IPS-NIHi7 (cell line): ENCODE measurements at regions not wholly inside any gene's neighbourhood (a gene's known extent, or its start where the extent isn't known, plus 50 kb on each side); places are given as distances from the start of the nearest gene placed in this dataset.

ENCODE experiments used
- DNase-seq: peaks from one replicate; pipeline ENCODE4 v3.0.0; 2012; ENCODE audit warnings: mixed read lengths; ENCODE audit errors: extremely low spot score

- DNase-seq, result no peak
These were observed 185.4 kb downstream of the FBXO15 start for GRCh38 chr18:73962256-73962655.

GRCh38 chr18:73961804-73962203, 185.8 kb downstream of the FBXO15 start:
- DNase-seq, result no peak

DNA sequence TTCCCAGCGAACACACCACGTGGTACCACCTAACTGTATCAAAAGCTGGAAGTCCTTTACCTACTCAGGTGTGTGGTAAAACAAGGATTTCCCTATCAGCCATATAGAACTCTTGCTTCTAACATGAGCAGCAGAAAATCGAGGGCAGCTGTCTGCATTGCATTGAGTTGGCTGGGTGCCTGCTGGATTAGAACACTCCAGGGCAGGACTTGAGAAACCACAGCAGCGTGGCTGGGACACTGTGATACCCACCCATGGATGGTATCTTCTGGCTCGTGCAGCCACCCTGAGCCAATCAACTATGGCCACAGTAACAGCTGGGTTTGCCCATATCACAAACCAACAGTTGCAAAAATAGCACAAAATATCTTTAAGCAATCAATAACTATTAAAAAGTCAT, 188.3 kb downstream of the FBXO15 start:
- no peak for DNase-seq

- no peak for DNase-seq
These were observed 193.4 kb downstream of the FBXO15 start for GRCh38 chr18:73954268-73954667.

DNA sequence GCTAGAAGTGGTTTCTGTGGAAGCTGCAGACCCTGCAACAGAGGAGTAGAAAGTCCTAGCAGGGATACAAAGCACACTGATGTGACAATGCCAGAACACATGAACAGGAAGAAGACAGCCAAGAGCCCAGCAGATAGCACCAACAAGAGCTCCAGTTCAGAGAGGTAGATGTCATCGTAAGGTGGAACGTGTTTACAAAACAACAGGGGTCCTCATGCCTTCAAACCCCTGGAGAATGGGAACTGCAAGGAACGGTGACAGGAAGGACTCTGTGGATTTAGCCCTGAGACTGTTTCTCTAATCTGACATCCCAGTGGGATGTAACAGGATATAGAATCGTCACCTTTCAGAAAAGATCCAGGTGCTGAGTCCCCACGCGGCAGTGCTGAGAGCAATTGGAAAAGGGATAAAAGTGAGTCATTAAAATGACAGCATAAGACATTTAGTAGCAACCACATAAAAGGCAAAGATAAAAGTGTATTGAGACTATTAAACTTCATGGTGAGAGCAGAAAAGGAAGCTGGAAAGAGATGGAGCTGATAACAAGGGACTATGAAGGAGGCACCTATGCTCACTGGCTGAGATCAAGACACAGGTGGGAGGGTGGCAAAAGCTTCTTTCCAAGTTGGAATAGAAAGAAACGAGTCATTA, 195.2 kb downstream of the FBXO15 start:
- DNase-seq, result no peak

GRCh38 chr18:73950116-73950700, 197.4 kb downstream of the FBXO15 start:
- no peak for DNase-seq

- peak; percentile 38 for DNase-seq
These were observed 199.1 kb downstream of the FBXO15 start for GRCh38 chr18:73948497-73948896.

DNA sequence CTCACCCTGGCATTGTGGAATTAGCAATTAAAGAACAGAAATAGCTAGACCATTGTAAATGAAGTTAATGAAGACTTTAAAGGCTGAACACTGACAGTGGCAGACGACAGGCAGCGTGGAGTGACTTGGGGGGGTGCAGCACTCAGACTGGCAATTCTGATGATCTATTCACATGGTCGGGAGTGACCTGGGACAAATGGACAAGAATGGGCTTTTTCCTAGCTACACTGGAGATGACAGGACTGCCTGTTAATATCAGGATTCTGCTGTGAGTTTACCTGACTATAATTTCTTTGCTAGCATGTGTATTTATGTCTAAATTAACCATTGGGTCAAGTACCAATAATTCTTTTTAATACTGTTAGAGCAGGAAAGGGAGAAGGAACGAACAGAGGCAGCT, 199.6 kb downstream of the FBXO15 start:
- no peak for DNase-seq

- DNase-seq, result no peak
These were observed 200.3 kb downstream of the FBXO15 start for GRCh38 chr18:73947180-73947921.

DNA sequence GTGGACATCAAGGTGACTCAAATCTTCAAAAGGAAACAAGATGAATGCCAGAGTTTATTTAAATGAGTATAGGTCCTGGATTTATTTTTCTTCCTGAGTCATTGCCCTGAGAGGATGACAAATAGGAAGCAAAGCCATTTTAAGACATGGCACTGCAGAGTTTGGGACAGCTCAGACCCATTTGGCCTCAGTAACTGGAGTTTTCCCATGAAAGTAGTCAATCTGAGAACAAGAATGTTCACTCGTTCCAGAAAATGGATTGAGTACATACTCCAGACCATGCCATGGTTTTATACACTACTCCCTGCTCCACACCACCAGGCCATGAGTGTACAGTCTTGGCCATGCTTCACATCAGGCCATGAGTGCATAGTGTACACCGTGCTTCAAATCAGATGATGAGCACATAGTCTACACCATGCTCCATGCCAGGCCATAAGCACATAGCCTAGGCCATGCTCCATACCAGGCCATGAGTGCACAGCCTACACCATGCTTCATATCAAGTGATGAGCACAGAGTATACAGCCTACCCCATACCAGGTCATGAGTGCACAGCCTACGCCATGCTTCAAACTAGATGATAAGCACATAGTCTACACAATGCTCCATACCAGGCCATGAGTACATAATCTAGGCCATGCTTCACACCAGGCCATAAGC, 202.4 kb downstream of the FBXO15 start:
- DNase-seq, result no peak

- no peak for DNase-seq
These were observed 202.9 kb downstream of the FBXO15 start for GRCh38 chr18:73944715-73945114.

DNA sequence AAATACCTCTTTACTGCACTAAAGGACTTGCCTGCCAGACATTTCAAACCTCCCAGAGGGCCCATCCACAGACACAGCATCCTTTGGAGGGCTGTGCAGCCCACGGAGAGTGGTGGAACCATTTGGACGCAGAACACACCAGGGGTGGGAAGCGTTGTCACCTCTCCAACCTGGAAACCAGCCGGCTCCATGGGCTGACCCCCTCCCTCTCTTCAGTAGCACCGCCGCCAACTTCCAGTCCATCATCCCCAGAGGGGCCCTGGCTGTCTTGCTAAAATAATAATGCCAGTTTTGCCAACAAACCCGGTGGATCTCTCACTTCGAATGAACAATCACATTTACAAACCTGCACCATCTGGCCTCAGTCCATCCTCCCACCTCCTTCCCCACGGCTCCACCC, 203.9 kb downstream of the FBXO15 start:
- no peak for DNase-seq

- no peak for DNase-seq
These were observed 204.7 kb downstream of the FBXO15 start for GRCh38 chr18:73942956-73943355.

DNA sequence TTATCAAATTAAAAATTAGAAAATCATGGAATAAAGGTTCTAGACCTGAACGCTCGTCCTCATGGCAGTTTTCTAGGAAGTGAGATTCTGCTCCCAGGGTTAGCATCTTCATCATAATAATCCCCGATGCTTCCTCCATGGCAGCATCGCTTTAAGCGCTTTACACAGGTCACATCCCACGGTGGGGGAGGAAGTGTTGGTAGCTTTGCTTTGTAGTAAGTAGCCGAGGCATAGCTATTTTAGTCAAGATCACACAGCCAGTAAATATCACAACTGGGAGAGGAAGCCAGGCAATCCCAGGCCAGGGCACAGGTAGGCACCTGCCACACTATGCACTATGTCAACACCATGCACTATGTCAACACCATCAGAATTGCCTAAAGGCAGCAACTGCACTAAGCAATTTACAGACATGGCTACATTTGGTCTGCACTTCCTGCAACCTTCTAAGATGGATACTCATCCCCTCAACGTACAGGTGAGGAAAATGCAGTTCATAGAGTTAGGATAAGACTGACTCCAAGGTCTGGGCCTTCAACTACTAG, 205.5 kb downstream of the FBXO15 start:
- DNase-seq, result no peak

- no peak for DNase-seq
These were observed 206.9 kb downstream of the FBXO15 start for GRCh38 chr18:73940721-73941120.

DNA sequence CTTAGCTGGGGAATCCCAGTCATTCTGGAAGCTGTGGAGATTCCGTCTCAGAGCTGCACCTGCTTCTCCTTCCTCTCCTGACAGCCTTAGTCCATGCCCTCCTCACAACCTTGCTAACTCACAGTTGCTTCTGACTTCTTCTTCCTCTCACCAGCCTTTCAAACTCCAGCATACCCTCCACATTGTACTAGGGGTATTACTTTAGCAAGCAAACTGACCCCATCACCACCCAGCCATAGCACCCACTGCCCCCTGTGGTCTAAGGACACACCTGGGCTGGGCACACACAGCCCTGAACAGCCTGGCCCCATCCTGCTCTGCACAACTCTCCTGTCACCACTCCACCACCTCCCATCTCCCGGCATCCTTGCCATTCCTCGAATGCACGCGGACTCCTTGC, 208.2 kb downstream of the FBXO15 start:
- DNase-seq, result no peak

GRCh38 chr18:73933685-73934084, 213.9 kb downstream of the FBXO15 start:
- no peak for DNase-seq

- no peak for DNase-seq
These were observed 214.7 kb downstream of the FBXO15 start for GRCh38 chr18:73932976-73933375.

DNA sequence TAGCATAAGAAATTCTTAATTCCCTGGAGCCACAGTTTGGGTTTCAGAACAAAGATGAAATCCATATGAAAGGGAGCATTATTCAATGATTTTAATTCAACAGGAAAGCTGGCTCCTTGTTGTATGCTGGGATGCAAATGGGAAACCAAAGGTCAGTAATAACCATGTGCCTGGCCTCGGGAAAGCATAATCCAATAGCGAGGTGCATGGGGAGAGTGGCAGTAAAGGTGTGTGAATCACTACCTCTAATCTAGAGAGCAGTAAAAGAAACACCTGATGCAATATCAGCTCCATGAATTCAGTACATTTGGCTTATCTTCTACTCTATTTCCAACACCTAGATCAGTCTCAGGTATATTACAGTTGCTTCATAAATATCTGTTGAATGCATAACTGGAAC, 220.1 kb downstream of the FBXO15 start:
- DNase-seq, result no peak

DNA sequence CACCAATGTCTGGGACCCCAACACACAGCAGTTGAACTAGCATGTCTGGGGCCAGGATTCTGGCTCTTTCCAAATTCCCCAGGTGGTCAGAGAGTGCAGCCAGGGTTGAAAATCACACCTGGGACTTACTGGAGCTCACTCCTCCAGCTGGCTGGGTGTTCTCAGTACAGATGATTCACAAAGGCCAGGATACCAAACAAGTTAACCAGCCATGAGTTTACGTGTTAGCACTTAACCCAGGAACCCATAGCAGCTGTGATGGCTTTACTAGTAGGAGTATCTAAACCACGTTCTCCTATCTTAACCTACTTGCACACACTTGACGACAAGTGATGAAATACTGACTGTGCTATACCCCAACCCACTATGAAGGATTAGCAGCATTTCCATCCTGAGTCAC, 222.8 kb downstream of the FBXO15 start:
- no peak for DNase-seq

DNA sequence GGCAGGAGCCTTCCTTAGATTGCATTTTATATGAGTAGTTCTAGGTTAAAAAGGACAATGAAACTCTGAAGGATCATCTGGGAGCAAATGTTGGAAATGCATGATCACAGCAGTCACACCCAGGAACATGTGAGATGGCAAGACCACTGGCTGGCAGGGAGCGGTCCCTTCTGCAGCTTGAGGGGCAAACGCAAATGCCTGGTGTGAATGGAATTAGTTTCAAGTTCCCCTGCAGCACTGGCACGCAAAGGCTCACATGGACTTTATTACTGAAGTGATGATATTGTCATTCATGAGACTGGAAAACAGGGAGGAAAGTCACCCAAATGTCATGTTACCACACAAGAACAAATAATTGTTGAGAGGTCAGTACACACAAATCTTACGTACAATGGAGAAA, 223.3 kb downstream of the FBXO15 start:
- DNase-seq, result no peak

GRCh38 chr18:73923866-73924265, 223.8 kb downstream of the FBXO15 start:
- no peak for DNase-seq
